Activated B cell treated with CpG ODN at 0.5 μM for 24 hours (primary cell): ENCODE measurements at regions not wholly inside any gene's neighbourhood (a gene's known extent, or its start where the extent isn't known, plus 50 kb on each side); places are given as distances from the start of the nearest gene placed in this dataset.

ENCODE experiments used
- ATAC-seq: fragments of 200-7000 bp; cut with Tn5 transposase; one replicate; pipeline ENCODE4 v1.10.0; 2021; ENCODE audit warnings: low read depth, mild to moderate bottlenecking, moderate library complexity
- CTCF ChIA-PET: fragments of 350-600 bp; sonication (Branson Sonifier 250); formaldehyde crosslinking; loops from one replicate; lab custom pipeline; 2021; ENCODE audit warnings: antibody characterized with exemption; lab: Charles Lee
- POLR2A ChIA-PET: fragments of 350-600 bp; sonication (Branson Sonifier 250); formaldehyde crosslinking; loops from one replicate; lab custom pipeline; 2021; ENCODE audit warnings: antibody characterized with exemption; lab: Charles Lee
- DNase-seq: peaks from one replicate; pipeline ENCODE4 v3.0.0; 2022
- H3K27ac Mint-ChIP-seq: one replicate; pipeline ENCODE4 v1.8.0; 2020; ENCODE audit warnings: mixed read lengths
- H3K27me3 Mint-ChIP-seq: one replicate; pipeline ENCODE4 v1.8.0; 2021; ENCODE audit warnings: mixed read lengths
- H3K36me3 Mint-ChIP-seq: one replicate; pipeline ENCODE4 v1.8.0; 2021; ENCODE audit warnings: low read depth, mixed read lengths
- H3K4me1 Mint-ChIP-seq: one replicate; pipeline ENCODE4 v1.8.0; 2021; ENCODE audit warnings: mixed read lengths
- H3K4me3 Mint-ChIP-seq: one replicate; pipeline ENCODE4 v1.8.0; 2020; ENCODE audit warnings: mild to moderate bottlenecking, mixed read lengths
- H3K9me3 Mint-ChIP-seq: one replicate; pipeline ENCODE4 v1.8.0; 2020; ENCODE audit warnings: mixed read lengths
- intact Hi-C: fragments of 100-400 bp; cut with micrococcal nuclease; formaldehyde crosslinking; loops from one replicate; pipeline ENCODE4 v1.15.1; 2024
- TF ChIP-seq, protein P1 (sequence below): fragments of 200-600 bp; IDR thresholded peaks from one replicate; pipeline ENCODE4 v1.8.0; 2022; ENCODE audit warnings: antibody characterized with exemption, mild to moderate bottlenecking

DNA sequence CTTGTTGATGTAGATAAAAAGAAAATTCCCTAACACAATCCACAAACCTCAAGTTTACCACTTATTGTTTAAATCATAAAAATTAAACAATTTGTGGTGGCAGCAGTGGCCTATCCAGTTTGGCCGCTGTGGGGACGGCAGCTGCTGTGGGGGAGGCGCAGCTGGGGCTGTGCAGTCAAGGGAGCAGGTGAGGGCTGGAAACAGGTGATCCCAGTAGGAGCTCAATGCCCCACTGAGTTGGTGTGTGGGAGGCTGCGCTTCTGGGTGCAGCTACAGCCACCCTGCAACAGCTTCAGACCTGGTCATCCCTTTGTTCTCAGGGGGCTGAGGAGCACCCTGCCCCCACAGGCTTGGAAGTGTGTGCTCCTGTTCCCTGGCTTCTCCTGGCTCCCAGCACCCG, 266.0 kb upstream of the FSIP2 start:
- Mint-ChIP-seq H3K27me3 (no peaks in the 10 kb centered on the region), H3K36me3 (no peaks in the 10 kb centered on the region), H3K4me1 (no peaks in the 10 kb centered on the region), H3K4me3 (no peak overlapping the region), H3K27ac (no peak overlapping the region), H3K9me3 (no peaks in the 10 kb centered on the region)
- no peak for ATAC-seq
- ChIA-PET POLR2A (no interaction called here), CTCF (no interaction called here)
- intact Hi-C loops = no loop called here
- TF ChIP-seq, protein P1, sequence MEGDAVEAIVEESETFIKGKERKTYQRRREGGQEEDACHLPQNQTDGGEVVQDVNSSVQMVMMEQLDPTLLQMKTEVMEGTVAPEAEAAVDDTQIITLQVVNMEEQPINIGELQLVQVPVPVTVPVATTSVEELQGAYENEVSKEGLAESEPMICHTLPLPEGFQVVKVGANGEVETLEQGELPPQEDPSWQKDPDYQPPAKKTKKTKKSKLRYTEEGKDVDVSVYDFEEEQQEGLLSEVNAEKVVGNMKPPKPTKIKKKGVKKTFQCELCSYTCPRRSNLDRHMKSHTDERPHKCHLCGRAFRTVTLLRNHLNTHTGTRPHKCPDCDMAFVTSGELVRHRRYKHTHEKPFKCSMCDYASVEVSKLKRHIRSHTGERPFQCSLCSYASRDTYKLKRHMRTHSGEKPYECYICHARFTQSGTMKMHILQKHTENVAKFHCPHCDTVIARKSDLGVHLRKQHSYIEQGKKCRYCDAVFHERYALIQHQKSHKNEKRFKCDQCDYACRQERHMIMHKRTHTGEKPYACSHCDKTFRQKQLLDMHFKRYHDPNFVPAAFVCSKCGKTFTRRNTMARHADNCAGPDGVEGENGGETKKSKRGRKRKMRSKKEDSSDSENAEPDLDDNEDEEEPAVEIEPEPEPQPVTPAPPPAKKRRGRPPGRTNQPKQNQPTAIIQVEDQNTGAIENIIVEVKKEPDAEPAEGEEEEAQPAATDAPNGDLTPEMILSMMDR = no peak
- DNase-seq = no peak

DNA sequence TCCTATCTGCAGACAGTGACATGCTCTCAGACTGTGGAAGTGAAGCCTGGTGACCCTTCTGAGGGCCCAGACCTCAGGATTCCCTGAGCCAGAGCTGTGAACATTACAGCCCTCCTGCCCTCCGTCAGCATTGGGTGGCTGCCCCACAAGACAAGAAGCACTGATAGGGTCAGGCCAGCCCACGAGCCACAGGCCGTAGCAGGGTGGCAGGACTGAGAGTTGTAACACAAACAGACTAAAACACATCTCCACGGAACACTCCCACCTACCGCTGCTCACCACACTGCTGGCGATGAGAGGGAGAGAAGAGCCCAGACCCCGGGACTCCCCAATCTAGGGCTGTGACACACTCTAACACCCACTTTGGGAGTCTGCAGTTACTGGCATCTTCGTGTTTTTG, 264.8 kb upstream of the FSIP2 start:
- Mint-ChIP-seq H3K36me3 (no peaks in the 10 kb centered on the region), H3K4me3 (no peak overlapping the region), H3K27ac (no peak overlapping the region), H3K27me3 (no peaks in the 10 kb centered on the region), H3K9me3 (no peaks in the 10 kb centered on the region), H3K4me1 (no peaks in the 10 kb centered on the region)
- TF ChIP-seq, protein P1 = no peak
- ChIA-PET POLR2A (no interaction called here), CTCF (no interaction called here)
- intact Hi-C loops = no loop called here
- DNase-seq (no peak), ATAC-seq (no peak)

GRCh38 chr2:185475914-185476313, 262.7 kb upstream of the FSIP2 start:
- DNase-seq (no peak), ATAC-seq (no peak)
- no peaks in the 10 kb centered on the region for H3K36me3 Mint-ChIP-seq
- no peaks in the 10 kb centered on the region for H3K4me1 Mint-ChIP-seq
- intact Hi-C loops = no loop called here
- no peaks in the 10 kb centered on the region for H3K9me3 Mint-ChIP-seq
- TF ChIP-seq, protein P1 = no peak
- no peak overlapping the region for H3K4me3 Mint-ChIP-seq
- POLR2A ChIA-PET = no interaction called here
- H3K27ac Mint-ChIP-seq = no peak overlapping the region
- CTCF ChIA-PET = no interaction called here
- no peaks in the 10 kb centered on the region for H3K27me3 Mint-ChIP-seq

DNA sequence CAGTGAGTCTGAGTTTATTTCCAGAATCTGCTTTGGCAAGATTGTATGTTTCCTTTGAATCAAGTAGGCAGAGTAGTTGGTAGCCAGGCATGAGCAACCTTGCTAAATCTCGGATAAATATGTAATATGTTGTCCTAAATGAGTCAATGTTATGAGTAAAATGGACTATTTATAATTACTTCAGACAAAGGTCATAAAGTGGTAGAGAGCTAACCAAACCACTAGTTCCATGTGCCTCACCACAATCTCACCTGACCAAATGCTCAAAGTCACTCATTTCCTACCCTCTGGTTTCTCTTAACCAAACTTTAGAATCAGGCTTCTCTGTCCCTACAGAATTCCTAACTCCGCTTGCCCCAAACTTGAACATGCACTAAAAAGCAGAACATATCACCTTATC, 261.2 kb upstream of the FSIP2 start:
- no peaks in the 10 kb centered on the region for H3K4me1 Mint-ChIP-seq
- no peak overlapping the region for H3K27ac Mint-ChIP-seq
- no peaks in the 10 kb centered on the region for H3K36me3 Mint-ChIP-seq
- H3K4me3 Mint-ChIP-seq = no peak overlapping the region
- no peaks in the 10 kb centered on the region for H3K9me3 Mint-ChIP-seq
- CTCF ChIA-PET = no interaction called here
- intact Hi-C loops = no loop called here
- TF ChIP-seq, protein P1 = no peak
- no peak for ATAC-seq
- DNase-seq = no peak
- no peaks in the 10 kb centered on the region for H3K27me3 Mint-ChIP-seq
- POLR2A ChIA-PET = no interaction called here

GRCh38 chr2:185484602-185485001, 254.0 kb upstream of the FSIP2 start:
- TF ChIP-seq, protein P1 = no peak

More at GRCh38 chr2:185484602-185485001, 254.0 kb upstream of the FSIP2 start:
- Mint-ChIP-seq H3K4me3 (no peak overlapping the region), H3K9me3 (peaks cover 2% of the 10 kb centered on the region), H3K27me3 (no peaks in the 10 kb centered on the region), H3K27ac (no peak overlapping the region), H3K36me3 (no peaks in the 10 kb centered on the region), H3K4me1 (no peaks in the 10 kb centered on the region)
- ChIA-PET CTCF (no interaction called here), POLR2A (no interaction called here)
- no peak for ATAC-seq
- intact Hi-C loops = no loop called here
- no peak for DNase-seq
